Esophagus muscularis mucosa (tissue), 4 donors: ENCODE measurements at regions not wholly inside any gene's neighbourhood (a gene's known extent, or its start where the extent isn't known, plus 50 kb on each side); places are given as distances from the start of the nearest gene placed in this dataset.

ENCODE experiments used
- DNase-seq: peaks from one replicate; pipeline ENCODE4 v3.0.0-alpha.2; 2017; ENCODE audit errors: extremely low spot score
- H3K27ac ChIP-seq, 4 donors: fragments of 200-600 bp; sonication (generic); replicated peaks in 1 of 4; 1 replicate in 3 of 4; 2 replicates in 1 of 4; pipeline ENCODE4 v1.5.1; 2016 to 2019; ENCODE audit warnings: mild to moderate bottlenecking in 1 of 4
- H3K27me3 ChIP-seq, 4 donors: fragments of 200-600 bp; sonication (generic); one replicate each; pipeline versions ENCODE4 v1.5.1 to v1.6.0; 2016 to 2019
- H3K36me3 ChIP-seq, 4 donors: fragments of 200-600 bp; sonication (generic); one replicate each; pipeline ENCODE4 v1.5.1; 2016 to 2019
- H3K4me1 ChIP-seq, 4 donors: fragments of 200-600 bp; sonication (generic); one replicate each; pipeline ENCODE4 v1.5.1; 2016 to 2019
- H3K4me3 ChIP-seq, 4 donors: fragments of 200-600 bp; sonication (generic); 1 replicate in 2 of 4; 2 replicates in 2 of 4; pipeline ENCODE4 v1.5.1; 2016 to 2019; ENCODE audit warnings: mild to moderate bottlenecking in 4 of 4, moderate library complexity in 1 of 4
- H3K9me3 ChIP-seq, 4 donors: fragments of 200-600 bp; sonication (generic); 1 replicate in 3 of 4; 2 replicates in 1 of 4; pipeline ENCODE4 v1.5.1; 2016 to 2019
- EP300 ChIP-seq: sonication (generic); formaldehyde crosslinking; IDR thresholded peaks from one replicate; pipeline ENCODE4 v1.6.1; 2017; ENCODE audit warnings: antibody characterized with exemption
- POLR2A ChIP-seq: fragments of 450-650 bp; IDR thresholded peaks from one replicate; pipeline ENCODE4 v1.6.1; 2017; ENCODE audit warnings: antibody characterized with exemption, moderate library complexity, mild to moderate bottlenecking, low read depth
- POLR2AphosphoS5 ChIP-seq, 2 donors: sonication (generic); formaldehyde crosslinking; IDR thresholded peaks; one replicate each; pipeline ENCODE4 v1.6.1; 2017; ENCODE audit warnings: antibody characterized with exemption in 2 of 2
- WGBS: methylation state at CpG from one replicate; pipeline ENCODE4 v1.1.5; 2018; 5-methylcytosine and 5-hydroxymethylcytosine counted together
- intact Hi-C: fragments of 100-400 bp; cut with DNase I; formaldehyde crosslinking; loops from one replicate; pipeline ENCODE4 v1.15.1; 2023
- TF ChIP-seq, protein P1 (sequence below), 3 experiments: fragments of 200-600 bp in 2 of 3; fragments of 450-650 bp in 1 of 3; sonication (generic) in 2 of 3; IDR thresholded peaks; one replicate each; pipeline ENCODE4 v1.5.1; 2017 to 2019; ENCODE audit warnings: antibody characterized with exemption in 3 of 3, mild to moderate bottlenecking in 2 of 3, moderate library complexity in 1 of 3

DNA sequence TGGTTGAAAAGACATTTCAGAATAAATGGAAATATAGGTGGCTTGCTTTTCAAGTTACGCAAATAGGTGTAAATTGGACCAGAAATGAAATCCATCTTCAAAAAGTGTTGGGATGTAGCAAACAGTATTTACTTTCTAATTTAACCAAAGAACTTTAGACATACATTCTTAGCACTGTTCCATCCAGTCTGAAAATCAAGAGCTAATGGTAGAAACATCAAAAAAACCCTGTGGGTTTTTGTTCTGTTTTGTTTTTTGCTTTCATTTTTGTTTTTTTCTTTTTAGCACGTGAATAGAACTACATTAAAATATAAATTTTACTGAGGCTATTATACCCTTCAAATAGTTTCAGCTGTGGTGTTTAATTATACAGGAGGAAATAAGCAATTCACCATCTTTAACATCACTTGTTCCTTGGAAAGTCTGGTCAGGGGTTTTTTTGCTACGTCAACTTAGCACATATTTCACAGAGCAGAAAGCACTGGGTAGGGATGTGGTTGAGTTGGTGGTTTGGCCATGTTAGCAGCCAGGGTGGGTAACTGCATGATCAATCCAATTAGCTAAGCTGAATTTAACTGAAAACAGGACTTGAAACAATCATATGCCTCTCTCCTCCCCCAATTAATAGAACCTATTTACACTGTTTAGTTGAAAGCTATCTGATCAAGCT is 275.4 kb upstream of the PFKP start:
- Histone ChIP-seq H3K27ac (no peak overlapping the region), H3K9me3 (peaks cover 0 to 11% (median 5%) of the 10 kb centered on the region in 4 donors), H3K27me3 (no peaks in the 10 kb centered on the region), H3K4me1 (no peaks in the 10 kb centered on the region), H3K4me3 (no peak overlapping the region), H3K36me3 (no peaks in the 10 kb centered on the region)
- no peak for DNase-seq
- intact Hi-C loops = no loop called here
- TF ChIP-seq, protein P1, sequence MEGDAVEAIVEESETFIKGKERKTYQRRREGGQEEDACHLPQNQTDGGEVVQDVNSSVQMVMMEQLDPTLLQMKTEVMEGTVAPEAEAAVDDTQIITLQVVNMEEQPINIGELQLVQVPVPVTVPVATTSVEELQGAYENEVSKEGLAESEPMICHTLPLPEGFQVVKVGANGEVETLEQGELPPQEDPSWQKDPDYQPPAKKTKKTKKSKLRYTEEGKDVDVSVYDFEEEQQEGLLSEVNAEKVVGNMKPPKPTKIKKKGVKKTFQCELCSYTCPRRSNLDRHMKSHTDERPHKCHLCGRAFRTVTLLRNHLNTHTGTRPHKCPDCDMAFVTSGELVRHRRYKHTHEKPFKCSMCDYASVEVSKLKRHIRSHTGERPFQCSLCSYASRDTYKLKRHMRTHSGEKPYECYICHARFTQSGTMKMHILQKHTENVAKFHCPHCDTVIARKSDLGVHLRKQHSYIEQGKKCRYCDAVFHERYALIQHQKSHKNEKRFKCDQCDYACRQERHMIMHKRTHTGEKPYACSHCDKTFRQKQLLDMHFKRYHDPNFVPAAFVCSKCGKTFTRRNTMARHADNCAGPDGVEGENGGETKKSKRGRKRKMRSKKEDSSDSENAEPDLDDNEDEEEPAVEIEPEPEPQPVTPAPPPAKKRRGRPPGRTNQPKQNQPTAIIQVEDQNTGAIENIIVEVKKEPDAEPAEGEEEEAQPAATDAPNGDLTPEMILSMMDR (IDR thresholded peaks at IDR 0.05) = no peak
- no peak for TF ChIP-seq EP300
- no peak for TF ChIP-seq POLR2A
- no peak for TF ChIP-seq POLR2AphosphoS5 (IDR thresholded peaks at IDR 0.05)
- WGBS = 77% methylated on average over 3 of the region's 3 CpGs

DNA sequence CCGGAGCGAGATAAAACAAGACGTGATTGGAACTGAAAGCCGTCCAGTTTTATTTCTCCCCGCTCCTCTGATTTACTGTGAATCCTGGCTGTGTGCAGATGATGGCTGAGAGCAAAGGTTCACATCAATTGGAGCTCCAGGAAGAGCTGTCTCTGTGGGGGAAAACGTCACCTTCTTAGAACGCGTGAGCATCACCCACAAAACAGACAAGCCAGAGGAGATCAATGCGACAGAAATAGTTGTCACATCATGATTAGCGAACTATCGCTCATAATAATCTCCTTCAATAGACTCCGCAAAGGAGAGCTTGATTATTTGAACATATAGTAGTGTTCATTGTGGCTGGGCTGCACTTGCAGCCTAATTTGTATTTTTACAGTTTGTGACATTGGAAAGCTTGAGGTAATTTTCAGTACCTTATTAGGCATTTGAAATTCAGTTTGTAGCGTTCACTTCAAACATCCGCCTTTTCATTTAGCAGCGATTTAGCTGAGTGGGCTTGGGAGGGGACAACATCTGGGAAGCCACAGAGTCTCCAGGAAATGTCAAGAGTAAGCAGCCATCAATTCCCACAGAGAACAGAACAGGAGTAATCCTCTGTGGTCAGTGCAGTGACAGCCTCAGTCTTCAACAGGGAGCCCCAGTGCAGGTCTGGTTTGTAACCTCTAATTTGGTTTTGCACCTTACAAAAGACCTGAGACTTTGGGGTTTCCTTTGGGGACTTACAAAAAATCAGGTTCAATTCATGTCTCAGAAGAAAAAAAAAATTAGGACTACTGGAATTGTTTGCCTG is 276.8 kb upstream of the PFKP start:
- DNase-seq = no peak
- intact Hi-C loops = no loop called here
- H3K27ac ChIP-seq = no peak overlapping the region
- no peaks in the 10 kb centered on the region for H3K4me1 ChIP-seq
- H3K27me3 ChIP-seq = no peaks in the 10 kb centered on the region
- peaks cover 0 to 4% (median 0%) of the 10 kb centered on the region in 4 donors for H3K9me3 ChIP-seq
- no peaks in the 10 kb centered on the region for H3K36me3 ChIP-seq
- 85% methylated on average over 15 of the region's 15 CpGs for WGBS
- TF ChIP-seq, protein P1 (IDR thresholded peaks at IDR 0.05) = no peak
- TF ChIP-seq POLR2AphosphoS5 (IDR thresholded peaks at IDR 0.05) = no peak
- no peak for TF ChIP-seq EP300
- TF ChIP-seq POLR2A = no peak
- H3K4me3 ChIP-seq = no peak overlapping the region

DNA sequence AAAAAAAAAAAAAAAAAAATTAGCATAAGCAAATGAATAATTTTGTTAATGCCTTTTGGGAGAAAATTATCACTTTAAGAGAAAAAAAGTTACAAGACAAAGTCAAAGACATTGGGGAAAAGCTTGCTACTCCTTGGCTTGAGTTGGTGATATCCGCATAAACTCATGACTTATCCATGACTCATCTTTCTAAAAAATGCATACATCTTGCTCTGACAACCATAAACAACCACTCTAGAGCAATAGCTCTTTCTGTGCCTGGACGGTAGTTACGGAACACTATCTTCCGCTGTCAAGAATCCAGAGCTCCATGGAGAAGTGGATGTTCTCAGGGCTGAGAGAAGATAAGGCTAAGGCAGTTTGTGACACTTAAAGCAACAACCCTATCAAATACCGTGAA is 281.1 kb upstream of the PFKP start:
- Histone ChIP-seq H3K36me3 (no peaks in the 10 kb centered on the region), H3K9me3 (no peaks in the 10 kb centered on the region), H3K27me3 (peaks cover 0 to 13% (median 0%) of the 10 kb centered on the region in 4 donors), H3K4me3 (no peak overlapping the region), H3K4me1 (no peaks in the 10 kb centered on the region), H3K27ac (no peak overlapping the region)
- 63% methylated on average over 5 of the region's 5 CpGs for WGBS
- intact Hi-C loops = no loop called here
- no peak for DNase-seq
- TF ChIP-seq POLR2A = no peak
- no peak for TF ChIP-seq EP300
- TF ChIP-seq, protein P1 (IDR thresholded peaks at IDR 0.05) = no peak
- TF ChIP-seq POLR2AphosphoS5 (IDR thresholded peaks at IDR 0.05) = no peak

DNA sequence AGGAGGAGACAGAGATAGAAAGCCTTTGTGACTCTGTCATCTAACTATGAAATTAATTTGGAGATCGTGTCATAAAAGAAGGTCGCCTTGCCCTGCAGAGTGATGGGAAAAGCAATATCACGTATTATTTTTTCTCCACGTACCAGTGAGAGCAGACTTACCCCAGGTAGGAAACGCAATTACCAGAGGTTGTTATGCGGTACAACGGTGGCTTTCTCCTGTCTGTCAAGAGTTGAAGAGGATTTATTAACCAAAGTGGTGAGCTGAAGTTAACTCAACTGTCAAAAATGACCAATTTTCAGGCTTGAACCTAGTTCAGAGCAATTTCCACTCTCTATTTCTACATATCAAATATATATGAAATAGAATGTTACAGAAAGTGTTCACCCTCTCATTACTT is 282.6 kb upstream of the PFKP start:
- peaks cover 0 to 13% (median 0%) of the 10 kb centered on the region in 4 donors for H3K27me3 ChIP-seq
- H3K9me3 ChIP-seq = no peaks in the 10 kb centered on the region
- 90% methylated on average over 7 of the region's 7 CpGs for WGBS
- H3K4me3 ChIP-seq = no peak overlapping the region
- H3K4me1 ChIP-seq = no peaks in the 10 kb centered on the region
- no peak for DNase-seq
- H3K36me3 ChIP-seq = no peaks in the 10 kb centered on the region
- TF ChIP-seq, protein P1 (IDR thresholded peaks at IDR 0.05) = no peak
- no peak overlapping the region for H3K27ac ChIP-seq
- intact Hi-C loops = no loop called here
